IMR-90 (cell line): ENCODE measurements at regions not wholly inside any gene's neighbourhood (a gene's known extent, or its start where the extent isn't known, plus 50 kb on each side); places are given as distances from the start of the nearest gene placed in this dataset.
A peak's percentile ranks its signal among the peaks of the same experiment; 100 is the strongest.

Source experiments
- ATAC-seq: fragments of 200-7000 bp; cut with Tn5 transposase; 2 replicates; pipeline ENCODE4 v1.9.1; 2020; ENCODE audit warnings: low read depth, mild to moderate bottlenecking, moderate library complexity
- BruUV-seq: library from RNA; stranded (reverse); fragments of 400-500 nt; replicated peaks from 2 replicates; lab custom pipeline; 2021; lab: Mats Ljungman, UMichigan
- CTCF ChIA-PET: fragments of 300-600 bp; formaldehyde crosslinking; extraction: SDS; loops from one replicate; lab custom pipeline; 2021; ENCODE audit warnings: antibody characterized with exemption; lab: Yijun Ruan, JAX
- POLR2A ChIA-PET: fragments of 300-600 bp; sonication (Branson Sonifier 250); formaldehyde crosslinking; loops from one replicate; lab custom pipeline; 2022; ENCODE audit warnings: antibody characterized with exemption; ENCODE audit not compliant: unreplicated experiment; lab: Charles Lee
- DNase-seq: peaks from one replicate; pipeline ENCODE4 v3.0.0; 2013
- H2AFZ ChIP-seq: replicated peaks from 2 replicates; pipeline ENCODE3; 2013; ENCODE audit warnings: low read length, mild to moderate bottlenecking; ENCODE audit not compliant: poor library complexity
- H2AK5ac ChIP-seq: 2 replicates; pipeline ENCODE4 v1.6.1; 2013; ENCODE audit warnings: low read depth, low read length, inconsistent platforms
- H2AK9ac ChIP-seq: replicated peaks from 2 replicates; pipeline ENCODE3; 2013; ENCODE audit warnings: mild to moderate bottlenecking, low read depth, low read length, moderate library complexity; ENCODE audit not compliant: poor library complexity
- H2BK120ac ChIP-seq: 2 replicates; pipeline ENCODE4 v1.6.1; 2013; ENCODE audit warnings: low read depth, low read length, inconsistent platforms
- H2BK15ac ChIP-seq: 3 replicates; pipeline ENCODE4 v1.6.1; 2013; ENCODE audit warnings: low read depth, low read length, inconsistent platforms
- H2BK20ac ChIP-seq: 2 replicates; pipeline ENCODE4 v1.6.1; 2013; ENCODE audit warnings: low read depth, mild to moderate bottlenecking, inconsistent platforms, low read length, moderate library complexity
- H2BK5ac ChIP-seq: 2 replicates; pipeline ENCODE4 v1.6.1; 2013; ENCODE audit warnings: mild to moderate bottlenecking, low read depth, low read length, inconsistent platforms; ENCODE audit not compliant: poor library complexity, severe bottlenecking
- H3K14ac ChIP-seq: replicated peaks from 2 replicates; pipeline ENCODE4 v1.6.1; 2013; ENCODE audit warnings: low read depth, low read length, inconsistent platforms
- H3K18ac ChIP-seq: 2 replicates; pipeline ENCODE4 v1.6.1; 2013; ENCODE audit warnings: low read depth, low read length, control low read depth
- H3K23ac ChIP-seq: 2 replicates; pipeline ENCODE4 v1.6.1; 2013; ENCODE audit warnings: low read depth, low read length, inconsistent platforms
- H3K27ac ChIP-seq: 2 replicates; pipeline ENCODE4 v1.5.1; 2013; ENCODE audit warnings: mild to moderate bottlenecking, control low read depth, low read length; ENCODE audit not compliant: insufficient read depth
- H3K27me3 ChIP-seq: 2 replicates; pipeline ENCODE4 v1.6.1; 2013; ENCODE audit warnings: low read length; ENCODE audit not compliant: control insufficient read depth, insufficient read depth
- H3K36me3 ChIP-seq: 2 replicates; pipeline ENCODE4 v1.6.1; 2013; ENCODE audit warnings: low read length, mixed read lengths; ENCODE audit not compliant: control insufficient read depth, insufficient read depth
- H3K4ac ChIP-seq: 2 replicates; pipeline ENCODE4 v1.6.1; 2013; ENCODE audit warnings: low read depth, low read length, inconsistent platforms
- H3K4me1 ChIP-seq: 2 replicates; pipeline ENCODE4 v1.6.1; 2013; ENCODE audit warnings: low read length, mixed read lengths; ENCODE audit not compliant: control insufficient read depth, insufficient read depth
- H3K4me2 ChIP-seq: 2 replicates; pipeline ENCODE4 v1.6.1; 2013; ENCODE audit warnings: low read depth, mild to moderate bottlenecking, control low read depth, low read length, moderate library complexity
- H3K4me3 ChIP-seq: 2 replicates; pipeline ENCODE4 v1.5.1; 2013; ENCODE audit warnings: low read depth, mild to moderate bottlenecking, control low read depth, low read length, moderate library complexity; ENCODE audit not compliant: insufficient read depth
- H3K56ac ChIP-seq: 2 replicates; pipeline ENCODE4 v1.6.1; 2013; ENCODE audit warnings: low read length, inconsistent platforms; ENCODE audit not compliant: insufficient read depth; ENCODE audit errors: extremely low read depth
- H3K79me1 ChIP-seq, 2 experiments: 2 replicates each; pipeline ENCODE4 v1.6.1; 2013; ENCODE audit warnings: low read length in 2 of 2, inconsistent platforms in 1 of 2, low read depth in 1 of 2
- H3K9ac ChIP-seq: 2 replicates; pipeline ENCODE4 v1.6.1; 2013; ENCODE audit warnings: low read depth, low read length, control low read depth
- H3K9me1 ChIP-seq: 2 replicates; pipeline ENCODE4 v1.6.1; 2013; ENCODE audit warnings: low read length, inconsistent platforms; ENCODE audit not compliant: insufficient read depth
- H3K9me3 ChIP-seq: 2 replicates; pipeline ENCODE4 v1.6.1; 2013; ENCODE audit warnings: low read length; ENCODE audit not compliant: control insufficient read depth, insufficient read depth
- H4K20me1 ChIP-seq: 2 replicates; pipeline ENCODE4 v1.6.1; 2013; ENCODE audit warnings: low read length, inconsistent platforms; ENCODE audit not compliant: insufficient read depth
- H4K5ac ChIP-seq: 2 replicates; pipeline ENCODE4 v1.6.1; 2013; ENCODE audit warnings: mild to moderate bottlenecking, low read depth, low read length, control low read depth
- H4K8ac ChIP-seq, 2 experiments: 2 replicates each; pipeline ENCODE4 v1.6.1; 2013; ENCODE audit warnings: low read depth in 2 of 2, low read length in 2 of 2, control low read depth in 1 of 2, inconsistent platforms in 1 of 2
- H4K91ac ChIP-seq: 2 replicates; pipeline ENCODE4 v1.6.1; 2013; ENCODE audit warnings: low read depth, low read length, inconsistent platforms; ENCODE audit not compliant: insufficient read depth
- BHLHE40 ChIP-seq: fragments of 150-350 bp; IDR thresholded peaks from 2 replicates; pipeline ENCODE4 v1.6.1; 2016; ENCODE audit warnings: mild to moderate bottlenecking, low read depth, low read length
- CEBPB ChIP-seq: IDR thresholded peaks from 2 replicates; pipeline ENCODE4 v1.6.1; 2012; ENCODE audit warnings: low read depth, low read length, improper control_type of control experiment
- CHD1 ChIP-seq: IDR thresholded peaks from 2 replicates; pipeline ENCODE4 v1.6.1; 2012; ENCODE audit warnings: low read depth, low read length, improper control_type of control experiment
- FOS ChIP-seq: fragments of 150-350 bp; IDR thresholded peaks from 2 replicates; pipeline ENCODE4 v1.6.1; 2016; ENCODE audit warnings: low read depth, low read length
- MAFK ChIP-seq: IDR thresholded peaks from 2 replicates; pipeline ENCODE4 v1.6.1; 2012; ENCODE audit warnings: low read depth, low read length, improper control_type of control experiment
- MAZ ChIP-seq: IDR thresholded peaks from 2 replicates; pipeline ENCODE4 v1.6.1; 2012; ENCODE audit warnings: low read depth, mild to moderate bottlenecking, low read length, improper control_type of control experiment, moderate library complexity, borderline replicate concordance
- MXI1 ChIP-seq: IDR thresholded peaks from 2 replicates; pipeline ENCODE4 v1.6.1; 2012; ENCODE audit warnings: low read depth, mild to moderate bottlenecking, low read length, moderate library complexity, borderline replicate concordance
- POLR2A ChIP-seq: IDR thresholded peaks from 2 replicates; pipeline ENCODE4 v1.6.1; 2012; ENCODE audit warnings: mild to moderate bottlenecking, low read depth, low read length
- RAD21 ChIP-seq: IDR thresholded peaks from 2 replicates; pipeline ENCODE4 v1.6.1; 2012; ENCODE audit warnings: low read length, improper control_type of control experiment
- RCOR1 ChIP-seq: IDR thresholded peaks from 2 replicates; pipeline ENCODE4 v1.6.1; 2012; ENCODE audit warnings: mild to moderate bottlenecking, low read length, improper control_type of control experiment; ENCODE audit not compliant: insufficient replicate concordance
- RFX5 ChIP-seq: IDR thresholded peaks from 2 replicates; pipeline ENCODE4 v1.8.0; 2012; ENCODE audit warnings: low read depth, mild to moderate bottlenecking, low read length, moderate library complexity
- SMC3 ChIP-seq: fragments of 150-350 bp; IDR thresholded peaks from 2 replicates; pipeline ENCODE4 v1.6.1; 2016; ENCODE audit warnings: low read depth, mild to moderate bottlenecking, antibody characterized with exemption, low read length, moderate library complexity
- WGBS, 2 experiments: methylation state at CpG; one replicate each; pipeline versions ENCODE4 v1.1.5 to v1.1.7; 2013; ENCODE audit warnings: missing lambda C conversion rate in 2 of 2; ENCODE audit not compliant: insufficient read length in 1 of 2; ENCODE audit errors: extremely low coverage in 2 of 2; 5-methylcytosine and 5-hydroxymethylcytosine counted together
- dilution Hi-C: fragments of 300-500 bp; cut with HindIII; formaldehyde crosslinking; loops from one replicate; pipeline ENCODE4 v1.14.3; 2018; ENCODE audit warnings: low sequenced_read_pairs; ENCODE audit not compliant: unreplicated experiment
- in situ Hi-C: fragments of 300-500 bp; cut with MboI; formaldehyde crosslinking; loops from 3 replicates; pipeline ENCODE4 v1.14.3; 2019; ENCODE audit warnings: low sequenced_read_pairs, inconsistent platforms, mixed read lengths
- intact Hi-C: fragments of 100-400 bp; cut with micrococcal nuclease; formaldehyde crosslinking; loops from 2 replicates; pipeline ENCODE4 v1.10.0; 2022
- TF ChIP-seq, protein P1 (sequence below): fragments of 150-350 bp; IDR thresholded peaks from 2 replicates; pipeline ENCODE4 v1.6.1; 2016; ENCODE audit warnings: low read depth, mild to moderate bottlenecking, low read length, moderate library complexity, borderline replicate concordance
- TF ChIP-seq, protein P2 (sequence below): fragments of 150-350 bp; IDR thresholded peaks from 2 replicates; pipeline ENCODE4 v1.6.1; 2017; ENCODE audit warnings: mild to moderate bottlenecking, antibody characterized with exemption, low read length, low read depth

DNA sequence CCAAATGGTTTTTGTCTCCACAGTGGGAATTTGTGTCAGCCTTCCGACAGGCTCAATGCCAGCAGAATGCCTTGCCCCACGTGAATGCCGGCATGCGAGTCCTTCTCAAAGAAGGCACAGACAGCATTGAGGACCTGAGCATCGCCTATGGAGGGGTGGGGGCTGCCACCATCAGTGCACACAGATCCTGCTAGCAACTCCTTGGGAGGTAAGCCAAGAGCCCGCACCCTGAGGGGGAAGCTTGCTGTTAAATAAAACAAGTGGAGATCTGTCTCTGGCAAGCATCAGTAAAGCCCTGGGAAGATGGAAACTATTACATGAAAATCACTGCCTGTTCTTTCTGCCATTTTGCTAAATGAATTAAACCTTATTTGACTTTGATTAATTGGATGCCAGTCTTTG lies 67.5 kb upstream of the BZW1 start:
- no peak overlapping the region for H4K5ac ChIP-seq

More for the DNA sequence above, 67.5 kb upstream of the BZW1 start:
- ATAC-seq = no peak
- Histone ChIP-seq H2BK20ac (no peak overlapping the region), H3K23ac (no peak overlapping the region), H2BK120ac (no peak overlapping the region), H2AFZ (peak overlapping the region; percentile 24), H4K91ac (no peak overlapping the region), H3K4ac (no peak overlapping the region), H3K4me2 (no peak overlapping the region), H3K27ac (no peak overlapping the region), H3K14ac (no peak overlapping the region), H3K9me1 (peaks cover 17% of the 10 kb centered on the region), H3K9ac (no peak overlapping the region), H4K8ac (no peak overlapping the region), H3K4me1 (peaks cover 23% of the 10 kb centered on the region), H2AK5ac (no peak overlapping the region), H3K56ac (no peak overlapping the region), H3K9me3 (no peaks in the 10 kb centered on the region), H3K18ac (no peak overlapping the region), H3K4me3 (no peak overlapping the region), H2BK5ac (no peak overlapping the region), H4K20me1 (no peaks in the 10 kb centered on the region), H3K36me3 (no peaks in the 10 kb centered on the region), H2AK9ac (no peak overlapping the region), H2BK15ac (no peak overlapping the region), H3K27me3 (no peaks in the 10 kb centered on the region), H3K79me1 (no peaks in the 10 kb centered on the region; a peak in 1 of 4 replicates)
- in situ Hi-C loops = no loop called here
- intact Hi-C loops = no loop called here
- POLR2A ChIA-PET = no interaction called here
- 60% methylated on average over 1 of the region's 6 CpGs; no CpG with 5 or more reads in 1 of the 2 experiments for WGBS, 2 experiments
- DNase-seq = no peak
- dilution Hi-C loops = no loop called here
- TF ChIP-seq MAZ (no peak), MAFK (no peak), CHD1 (no peak), SMC3 (no peak), BHLHE40 (no peak), RAD21 (no peak), POLR2A (no peak), RFX5 (no peak), MXI1 (no peak), RCOR1 (no peak), CEBPB (no peak), FOS (no peak)
- TF ChIP-seq, protein P1, sequence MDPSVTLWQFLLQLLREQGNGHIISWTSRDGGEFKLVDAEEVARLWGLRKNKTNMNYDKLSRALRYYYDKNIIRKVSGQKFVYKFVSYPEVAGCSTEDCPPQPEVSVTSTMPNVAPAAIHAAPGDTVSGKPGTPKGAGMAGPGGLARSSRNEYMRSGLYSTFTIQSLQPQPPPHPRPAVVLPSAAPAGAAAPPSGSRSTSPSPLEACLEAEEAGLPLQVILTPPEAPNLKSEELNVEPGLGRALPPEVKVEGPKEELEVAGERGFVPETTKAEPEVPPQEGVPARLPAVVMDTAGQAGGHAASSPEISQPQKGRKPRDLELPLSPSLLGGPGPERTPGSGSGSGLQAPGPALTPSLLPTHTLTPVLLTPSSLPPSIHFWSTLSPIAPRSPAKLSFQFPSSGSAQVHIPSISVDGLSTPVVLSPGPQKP = no peak
- TF ChIP-seq, protein P2, sequence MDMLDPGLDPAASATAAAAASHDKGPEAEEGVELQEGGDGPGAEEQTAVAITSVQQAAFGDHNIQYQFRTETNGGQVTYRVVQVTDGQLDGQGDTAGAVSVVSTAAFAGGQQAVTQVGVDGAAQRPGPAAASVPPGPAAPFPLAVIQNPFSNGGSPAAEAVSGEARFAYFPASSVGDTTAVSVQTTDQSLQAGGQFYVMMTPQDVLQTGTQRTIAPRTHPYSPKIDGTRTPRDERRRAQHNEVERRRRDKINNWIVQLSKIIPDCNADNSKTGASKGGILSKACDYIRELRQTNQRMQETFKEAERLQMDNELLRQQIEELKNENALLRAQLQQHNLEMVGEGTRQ = no peak
- CTCF ChIA-PET = no interaction called here
- no TSS peak for BruUV-seq
